PC-9 (cell line): ENCODE measurements at regions not wholly inside any gene's neighbourhood (a gene's known extent, or its start where the extent isn't known, plus 50 kb on each side); places are given as distances from the start of the nearest gene placed in this dataset.

ENCODE experiments used
- BruUV-seq: library from RNA; stranded (reverse); fragments of 400-500 nt; replicated peaks from 2 replicates; lab custom pipeline; 2021; lab: Mats Ljungman, UMichigan
- CTCF ChIA-PET: fragments of 300-600 bp; sonication (Branson Sonifier 250); formaldehyde crosslinking; loops from one replicate; lab custom pipeline; 2022; ENCODE audit warnings: antibody characterized with exemption; lab: Charles Lee
- POLR2A ChIA-PET: fragments of 300-600 bp; sonication (Branson Sonifier 250); formaldehyde crosslinking; loops from one replicate; lab custom pipeline; 2022; ENCODE audit warnings: antibody characterized with exemption; ENCODE audit not compliant: unreplicated experiment; lab: Charles Lee
- DNase-seq, 2 experiments: peaks; one replicate each; pipeline versions ENCODE4 v3.0.0 to v3.0.0-alpha.2; 2015 to 2022; ENCODE audit warnings: mixed read lengths in 1 of 2
- H2AFZ ChIP-seq: fragments of 200-600 bp; sonication (generic); 2 replicates; pipeline ENCODE4 v1.8.1; 2017; ENCODE audit warnings: antibody characterized with exemption
- H3F3A ChIP-seq: fragments of 200-600 bp; sonication (generic); 2 replicates; pipeline ENCODE4 v1.8.1; 2017; ENCODE audit warnings: antibody characterized with exemption, mild to moderate bottlenecking, low read depth; ENCODE audit not compliant: insufficient read depth
- H3K27ac ChIP-seq: fragments of 200-600 bp; sonication (generic); 2 replicates; pipeline ENCODE4 v1.6.1; 2016; ENCODE audit warnings: mixed run types
- H3K27me3 ChIP-seq: fragments of 200-600 bp; sonication (generic); 2 replicates; pipeline ENCODE4 v1.6.1; 2016; ENCODE audit warnings: low read depth, mixed run types; ENCODE audit not compliant: insufficient read depth
- H3K36me3 ChIP-seq: fragments of 200-600 bp; sonication (generic); 2 replicates; pipeline ENCODE4 v1.6.1; 2016; ENCODE audit warnings: low read depth, mixed run types
- H3K4me1 ChIP-seq: fragments of 200-600 bp; sonication (generic); replicated peaks from 2 replicates; pipeline ENCODE4 v1.6.1; 2016; ENCODE audit warnings: mixed run types; ENCODE audit not compliant: insufficient read depth
- H3K4me2 ChIP-seq: fragments of 200-600 bp; sonication (generic); 2 replicates; pipeline ENCODE4 v1.6.1; 2017; ENCODE audit warnings: mixed run types
- H3K4me3 ChIP-seq: fragments of 200-600 bp; sonication (generic); 2 replicates; pipeline ENCODE4 v1.6.1; 2016; ENCODE audit warnings: mixed run types
- H3K79me2 ChIP-seq: fragments of 200-600 bp; sonication (generic); 2 replicates; pipeline ENCODE4 v1.6.1; 2017; ENCODE audit warnings: low read depth, mixed run types
- H3K9me2 ChIP-seq: fragments of 200-600 bp; sonication (generic); 2 replicates; pipeline ENCODE4 v1.8.1; 2017; ENCODE audit warnings: mild to moderate bottlenecking; ENCODE audit not compliant: insufficient read depth
- H3K9me3 ChIP-seq: fragments of 200-600 bp; sonication (generic); 2 replicates; pipeline ENCODE4 v1.8.1; 2016; ENCODE audit warnings: low read depth; ENCODE audit not compliant: insufficient read depth
- H4K20me1 ChIP-seq: fragments of 200-600 bp; sonication (generic); 2 replicates; pipeline ENCODE4 v1.8.1; 2017; ENCODE audit not compliant: insufficient read depth
- EZH2 ChIP-seq: fragments of 200-600 bp; sonication (generic); IDR thresholded peaks from 2 replicates; pipeline ENCODE4 v1.8.0; 2017; ENCODE audit warnings: antibody characterized with exemption, low read depth
- intact Hi-C: fragments of 100-400 bp; cut with micrococcal nuclease; formaldehyde crosslinking; loops from one replicate; pipeline ENCODE4 v1.10.0; 2022; ENCODE audit not compliant: unreplicated experiment
- TF ChIP-seq, protein P1 (sequence below): fragments of 200-600 bp; sonication (generic); conservative IDR thresholded peaks from 2 replicates; pipeline ENCODE4 v1.6.1; 2017; ENCODE audit warnings: mixed run types, antibody characterized with exemption, mild to moderate bottlenecking, moderate library complexity

DNA sequence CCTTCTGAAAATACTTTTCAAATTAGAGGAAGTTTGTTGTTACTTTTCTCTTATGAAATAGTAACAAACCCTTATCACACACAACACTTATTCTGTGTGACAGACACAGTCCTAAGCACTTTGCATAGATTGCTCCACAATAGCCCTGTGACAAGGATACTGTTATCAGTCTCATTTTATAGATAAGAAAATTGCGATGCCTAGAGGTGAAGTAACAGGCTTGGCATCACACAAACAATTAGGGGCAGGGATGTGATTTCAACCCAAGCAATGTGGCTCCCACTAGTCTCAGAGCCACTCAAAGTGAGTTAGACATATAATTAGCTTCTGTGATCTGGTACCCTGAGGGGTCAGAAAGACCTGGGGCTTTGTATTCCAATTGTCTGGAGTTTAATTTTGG is 339.9 kb downstream of the FBXO8 start:
- Histone ChIP-seq H3K4me1 (no peaks in the 10 kb centered on the region), H4K20me1 (no peaks in the 10 kb centered on the region), H3K9me3 (no peaks in the 10 kb centered on the region), H3F3A (no peaks in the 10 kb centered on the region), H3K27me3 (no peaks in the 10 kb centered on the region), H3K79me2 (no peaks in the 10 kb centered on the region), H3K4me2 (no peak overlapping the region), H3K4me3 (no peak overlapping the region), H3K27ac (no peak overlapping the region), H3K9me2 (no peaks in the 10 kb centered on the region), H3K36me3 (no peaks in the 10 kb centered on the region), H2AFZ (no peak overlapping the region)
- ChIA-PET POLR2A (no interaction called here), CTCF (no interaction called here)
- BruUV-seq = no TSS peak
- DNase-seq = no peak
- intact Hi-C loops = no loop called here
- no peak for TF ChIP-seq EZH2
- TF ChIP-seq, protein P1, sequence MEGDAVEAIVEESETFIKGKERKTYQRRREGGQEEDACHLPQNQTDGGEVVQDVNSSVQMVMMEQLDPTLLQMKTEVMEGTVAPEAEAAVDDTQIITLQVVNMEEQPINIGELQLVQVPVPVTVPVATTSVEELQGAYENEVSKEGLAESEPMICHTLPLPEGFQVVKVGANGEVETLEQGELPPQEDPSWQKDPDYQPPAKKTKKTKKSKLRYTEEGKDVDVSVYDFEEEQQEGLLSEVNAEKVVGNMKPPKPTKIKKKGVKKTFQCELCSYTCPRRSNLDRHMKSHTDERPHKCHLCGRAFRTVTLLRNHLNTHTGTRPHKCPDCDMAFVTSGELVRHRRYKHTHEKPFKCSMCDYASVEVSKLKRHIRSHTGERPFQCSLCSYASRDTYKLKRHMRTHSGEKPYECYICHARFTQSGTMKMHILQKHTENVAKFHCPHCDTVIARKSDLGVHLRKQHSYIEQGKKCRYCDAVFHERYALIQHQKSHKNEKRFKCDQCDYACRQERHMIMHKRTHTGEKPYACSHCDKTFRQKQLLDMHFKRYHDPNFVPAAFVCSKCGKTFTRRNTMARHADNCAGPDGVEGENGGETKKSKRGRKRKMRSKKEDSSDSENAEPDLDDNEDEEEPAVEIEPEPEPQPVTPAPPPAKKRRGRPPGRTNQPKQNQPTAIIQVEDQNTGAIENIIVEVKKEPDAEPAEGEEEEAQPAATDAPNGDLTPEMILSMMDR = no peak

DNA sequence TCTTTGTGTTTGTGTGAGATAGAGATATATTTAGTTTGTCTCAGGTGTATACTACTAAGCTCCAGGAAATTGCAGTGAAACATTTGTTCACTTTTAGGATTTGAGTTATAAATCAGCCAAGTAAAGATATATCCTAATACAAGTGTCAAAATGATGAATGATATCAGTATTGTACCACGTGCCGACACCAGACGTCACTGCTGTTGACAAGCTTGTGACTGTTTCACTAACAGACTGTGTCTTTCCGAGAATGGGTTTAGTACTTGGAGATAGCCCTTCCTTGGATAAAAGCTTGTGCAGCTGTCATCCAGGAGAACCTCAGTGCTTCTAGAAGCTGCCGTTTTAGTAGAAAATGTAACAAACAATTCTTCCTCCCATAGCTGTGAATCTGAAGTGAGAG is 343.3 kb downstream of the FBXO8 start:
- no peak overlapping the region for H3K4me3 ChIP-seq
- H3K27ac ChIP-seq = no peak overlapping the region
- BruUV-seq = no TSS peak
- H3K36me3 ChIP-seq = no peaks in the 10 kb centered on the region
- intact Hi-C loops = no loop called here
- no peaks in the 10 kb centered on the region for H4K20me1 ChIP-seq
- no peak for DNase-seq
- H3F3A ChIP-seq = no peaks in the 10 kb centered on the region
- POLR2A ChIA-PET = no interaction called here
- H3K4me2 ChIP-seq = no peak overlapping the region
- CTCF ChIA-PET = no interaction called here
- H3K9me3 ChIP-seq = no peaks in the 10 kb centered on the region
- no peak overlapping the region for H2AFZ ChIP-seq
- H3K79me2 ChIP-seq = no peaks in the 10 kb centered on the region
- no peaks in the 10 kb centered on the region for H3K4me1 ChIP-seq
- H3K9me2 ChIP-seq = no peaks in the 10 kb centered on the region
- H3K27me3 ChIP-seq = no peaks in the 10 kb centered on the region
- TF ChIP-seq, protein P1 = no peak

DNA sequence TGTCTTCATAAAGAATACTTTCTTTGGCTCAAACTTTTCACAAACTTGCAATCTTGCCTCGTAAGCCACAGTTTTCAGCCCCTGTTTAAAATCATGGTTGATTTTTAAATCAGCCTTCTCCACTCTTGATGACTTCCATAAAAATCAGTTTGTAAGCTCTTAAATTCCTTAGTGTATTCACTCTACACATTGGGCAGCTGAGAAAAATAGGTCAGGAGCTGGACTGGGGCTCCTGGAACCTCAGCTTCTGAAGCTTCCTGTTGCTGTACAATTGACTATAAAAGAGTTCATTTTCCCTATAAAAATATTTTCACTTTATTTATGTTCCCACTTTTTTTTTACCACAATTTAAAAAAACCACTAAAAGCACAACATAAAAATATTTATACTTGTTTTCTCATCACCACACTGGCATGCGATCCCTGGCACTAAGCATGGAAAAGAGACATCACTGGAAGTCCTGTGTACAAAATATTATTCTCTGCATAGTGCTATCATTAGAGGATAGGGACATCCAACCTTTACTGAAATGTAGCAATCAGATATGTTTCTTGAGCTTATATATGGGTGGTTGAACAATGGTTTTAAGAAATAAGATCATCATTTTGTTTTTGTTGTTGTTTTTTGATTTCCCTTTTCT is 345.7 kb downstream of the FBXO8 start:
- Histone ChIP-seq H3K4me2 (no peak overlapping the region), H3K9me2 (no peaks in the 10 kb centered on the region), H3K79me2 (no peaks in the 10 kb centered on the region), H2AFZ (no peak overlapping the region), H4K20me1 (no peaks in the 10 kb centered on the region), H3K27ac (no peak overlapping the region), H3K4me1 (no peaks in the 10 kb centered on the region), H3K4me3 (no peak overlapping the region), H3K27me3 (no peaks in the 10 kb centered on the region), H3F3A (no peaks in the 10 kb centered on the region), H3K9me3 (no peaks in the 10 kb centered on the region), H3K36me3 (no peaks in the 10 kb centered on the region)
- TF ChIP-seq, protein P1 = no peak
- no peak for TF ChIP-seq EZH2
- BruUV-seq = no TSS peak
- POLR2A ChIA-PET = no interaction called here
- intact Hi-C loops = no loop called here
- no peak for DNase-seq
- CTCF ChIA-PET = no interaction called here
